ENCODE measurements at regions not wholly inside any gene's neighbourhood (a gene's known extent, or its start where the extent isn't known, plus 50 kb on each side); places are given as distances from the start of the nearest gene placed in this dataset.

DNA sequence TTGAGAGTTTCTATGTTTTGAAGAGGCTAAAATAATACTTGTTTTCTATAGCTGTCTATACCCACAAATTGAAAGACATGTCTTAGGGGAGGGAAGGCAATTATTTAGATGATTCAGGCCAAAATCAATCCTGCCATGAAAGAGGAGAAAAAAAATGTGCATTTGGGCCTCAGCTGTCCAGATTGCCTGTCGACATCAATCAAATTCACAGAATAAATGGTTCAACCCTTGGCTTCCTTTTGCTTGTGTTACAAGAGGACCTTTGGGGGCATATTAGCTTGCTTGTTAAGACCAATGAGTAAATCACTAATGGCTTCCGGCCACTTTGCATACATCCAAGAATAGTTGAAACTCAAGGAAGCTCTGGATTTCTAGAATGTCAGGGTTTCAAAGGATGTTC, 900.8 kb upstream of the CELF4 start:
- TF ChIP-seq EZH2phosphoT487 (conservative IDR thresholded peaks at IDR 0.05; ENCODE audit: low read length): no peak
- TF ChIP-seq, protein P1, sequence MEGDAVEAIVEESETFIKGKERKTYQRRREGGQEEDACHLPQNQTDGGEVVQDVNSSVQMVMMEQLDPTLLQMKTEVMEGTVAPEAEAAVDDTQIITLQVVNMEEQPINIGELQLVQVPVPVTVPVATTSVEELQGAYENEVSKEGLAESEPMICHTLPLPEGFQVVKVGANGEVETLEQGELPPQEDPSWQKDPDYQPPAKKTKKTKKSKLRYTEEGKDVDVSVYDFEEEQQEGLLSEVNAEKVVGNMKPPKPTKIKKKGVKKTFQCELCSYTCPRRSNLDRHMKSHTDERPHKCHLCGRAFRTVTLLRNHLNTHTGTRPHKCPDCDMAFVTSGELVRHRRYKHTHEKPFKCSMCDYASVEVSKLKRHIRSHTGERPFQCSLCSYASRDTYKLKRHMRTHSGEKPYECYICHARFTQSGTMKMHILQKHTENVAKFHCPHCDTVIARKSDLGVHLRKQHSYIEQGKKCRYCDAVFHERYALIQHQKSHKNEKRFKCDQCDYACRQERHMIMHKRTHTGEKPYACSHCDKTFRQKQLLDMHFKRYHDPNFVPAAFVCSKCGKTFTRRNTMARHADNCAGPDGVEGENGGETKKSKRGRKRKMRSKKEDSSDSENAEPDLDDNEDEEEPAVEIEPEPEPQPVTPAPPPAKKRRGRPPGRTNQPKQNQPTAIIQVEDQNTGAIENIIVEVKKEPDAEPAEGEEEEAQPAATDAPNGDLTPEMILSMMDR (IDR thresholded peaks at IDR 0.05; ENCODE audit: insufficient read depth, low read length, poor library complexity, severe bottlenecking): no peak

Data from SU-DHL-6 (cell line).